ES-I3 (cell line): ENCODE measurements at regions not wholly inside any gene's neighbourhood (a gene's known extent, or its start where the extent isn't known, plus 50 kb on each side); places are given as distances from the start of the nearest gene placed in this dataset.

Experiments
- H3K36me3 ChIP-seq: 2 replicates; pipeline ENCODE4 v1.6.1; 2013; ENCODE audit warnings: mild to moderate bottlenecking, low read length, control low read depth, moderate library complexity; ENCODE audit not compliant: insufficient read depth
- H3K4me1 ChIP-seq: 2 replicates; pipeline ENCODE4 v1.6.1; 2013; ENCODE audit warnings: mild to moderate bottlenecking, control low read depth, low read length; ENCODE audit not compliant: insufficient read depth
- H3K9ac ChIP-seq: 2 replicates; pipeline ENCODE4 v1.6.1; 2013; ENCODE audit warnings: low read depth, mild to moderate bottlenecking, low read length, moderate library complexity
- H3K9me3 ChIP-seq: 2 replicates; pipeline ENCODE4 v1.6.1; 2013; ENCODE audit warnings: mild to moderate bottlenecking, low read length, moderate library complexity; ENCODE audit not compliant: control insufficient read depth, insufficient read depth

DNA sequence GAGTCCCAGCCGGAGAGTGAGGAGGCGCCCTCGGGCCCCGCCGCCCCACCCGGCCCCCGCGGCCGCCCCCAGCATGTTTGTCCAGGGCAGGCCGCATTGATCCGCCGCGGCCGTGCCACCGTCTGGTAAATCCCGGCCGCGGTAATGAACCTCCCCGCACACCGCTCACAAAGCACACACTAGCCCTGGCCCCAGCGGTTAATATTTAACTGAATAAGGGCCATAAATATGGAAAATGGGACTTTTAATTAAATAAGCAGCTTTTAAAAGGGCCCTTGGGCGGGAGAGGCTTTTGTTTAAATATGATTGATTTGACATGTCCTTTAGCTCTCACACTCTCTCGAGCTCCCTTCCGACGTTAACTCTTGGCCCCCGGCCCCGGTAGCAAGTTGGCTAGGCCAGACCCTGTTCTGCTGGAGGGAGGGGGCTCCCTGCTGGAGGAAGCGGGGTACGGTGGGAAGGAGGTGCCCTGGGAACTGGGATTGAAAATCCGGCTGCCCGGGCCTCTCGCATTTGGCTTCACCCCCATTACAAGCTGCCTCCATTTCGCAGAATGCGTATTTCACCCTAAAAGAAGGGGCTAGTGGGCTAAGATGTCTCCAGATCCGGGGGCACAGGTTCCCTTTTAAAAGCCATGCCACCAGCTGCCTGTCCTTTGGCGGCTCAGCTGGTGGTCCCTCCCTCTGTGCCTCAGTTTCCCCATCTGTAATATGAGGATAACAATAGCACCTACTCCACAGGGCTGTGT lies 199.8 kb downstream of the RBM19 start:
- peaks cover 12% of the 10 kb centered on the region for H3K4me1 ChIP-seq
- no peak overlapping the region for H3K9ac ChIP-seq
- H3K36me3 ChIP-seq = no peaks in the 10 kb centered on the region
- H3K9me3 ChIP-seq = no peaks in the 10 kb centered on the region

DNA sequence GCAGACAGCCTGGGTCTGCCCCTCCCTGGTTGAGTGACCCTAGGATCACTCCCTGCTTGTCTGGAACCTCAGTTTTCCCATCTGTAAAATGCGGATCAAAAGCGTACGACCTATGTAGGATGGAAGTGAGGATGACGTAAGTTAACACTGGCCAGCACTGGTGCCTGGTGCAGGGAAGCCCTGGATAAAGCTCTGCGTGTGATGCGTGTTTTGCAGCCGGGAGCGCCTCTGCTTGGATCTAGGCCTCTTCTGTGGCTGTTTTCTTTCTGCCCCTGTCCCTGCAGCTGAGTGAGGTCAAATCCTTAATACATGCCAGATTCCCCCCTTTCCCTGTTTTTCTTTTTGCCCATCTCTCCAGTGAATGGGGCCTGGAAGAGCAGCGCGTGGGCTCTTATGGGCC lies 201.5 kb downstream of the RBM19 start:
- Histone ChIP-seq H3K9me3 (no peaks in the 10 kb centered on the region), H3K4me1 (peaks cover 12% of the 10 kb centered on the region), H3K9ac (no peak overlapping the region), H3K36me3 (no peaks in the 10 kb centered on the region)

DNA sequence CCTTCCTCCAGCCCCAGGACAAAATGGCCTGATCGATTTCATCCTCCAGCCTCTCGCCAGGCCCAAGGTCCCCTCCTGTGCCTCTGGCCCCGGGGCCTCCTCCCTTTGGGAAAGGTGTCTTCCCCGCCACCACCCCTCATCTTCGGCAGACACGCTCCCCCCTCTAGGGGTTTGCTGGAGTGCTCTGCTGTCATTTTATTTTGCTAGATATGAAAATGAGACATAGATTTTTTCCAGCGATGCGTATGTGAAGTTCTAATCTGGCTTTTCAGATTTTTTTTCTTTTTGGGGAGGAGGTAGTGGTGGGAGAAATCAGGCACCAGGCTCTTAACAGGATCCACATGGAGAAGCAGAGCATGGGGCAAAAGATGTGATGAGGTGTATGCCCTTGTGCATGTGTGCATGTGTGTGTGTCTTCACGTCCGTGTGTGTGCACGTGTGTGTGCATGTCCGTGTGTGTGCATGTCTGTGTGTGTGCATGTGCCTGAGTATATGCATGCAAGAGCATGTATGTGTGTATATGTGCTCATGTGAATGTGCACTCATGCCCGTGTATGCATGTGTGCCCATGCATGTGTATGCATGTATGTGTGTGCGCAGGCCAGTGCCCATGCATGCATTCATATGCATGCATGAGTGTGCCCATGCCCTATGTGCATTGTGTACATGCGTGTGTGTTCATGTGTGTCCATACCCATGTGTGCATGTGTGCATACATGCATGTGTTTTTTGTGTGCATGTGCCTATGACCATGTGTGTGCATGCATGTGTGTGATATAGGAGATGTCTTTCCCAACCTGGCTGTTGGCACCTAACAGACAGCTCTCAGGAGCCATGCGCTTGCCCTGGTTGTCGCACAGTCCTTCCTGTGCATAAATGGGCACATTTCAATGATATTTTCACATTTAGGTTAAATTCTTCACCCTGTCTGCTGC lies 203.0 kb downstream of the RBM19 start:
- Histone ChIP-seq H3K36me3 (no peaks in the 10 kb centered on the region), H3K4me1 (peaks cover 12% of the 10 kb centered on the region), H3K9ac (no peak overlapping the region), H3K9me3 (no peaks in the 10 kb centered on the region)

DNA sequence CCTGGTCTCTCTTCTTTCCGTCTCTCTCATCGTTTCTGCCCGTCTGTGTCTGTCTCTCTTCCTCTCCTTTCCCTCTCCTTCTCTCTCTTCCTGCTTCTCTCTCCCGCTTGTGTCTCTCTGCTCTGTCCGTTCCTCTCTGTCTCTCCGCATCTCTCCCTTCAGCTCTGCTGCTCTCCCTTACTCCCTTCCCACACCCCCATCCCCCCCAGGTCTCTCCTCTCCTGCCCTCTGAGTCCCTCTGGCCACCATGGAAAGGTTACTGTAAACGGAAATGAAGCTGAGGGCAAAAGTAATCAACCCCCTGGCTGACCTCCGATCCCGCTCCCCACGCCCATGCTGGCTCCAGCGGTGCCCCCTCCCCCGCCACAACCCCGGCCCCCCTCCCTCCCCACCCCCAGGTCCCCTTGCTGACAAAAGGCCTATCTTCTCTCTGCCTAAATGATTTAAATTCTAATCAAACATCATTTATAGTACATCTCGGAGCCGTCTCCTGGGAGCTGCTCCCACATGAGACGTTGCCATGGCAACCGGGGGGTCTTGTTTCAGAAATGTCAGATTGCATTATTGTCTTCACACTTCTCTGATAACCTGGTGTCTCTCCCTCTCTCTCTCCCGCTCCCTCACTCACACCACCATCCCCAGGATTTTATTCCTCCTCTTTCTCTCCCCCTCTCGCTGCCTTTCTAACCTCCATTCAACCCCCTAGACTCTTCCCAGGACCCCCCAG lies 203.8 kb downstream of the RBM19 start:
- H3K9ac ChIP-seq = no peak overlapping the region

DNA sequence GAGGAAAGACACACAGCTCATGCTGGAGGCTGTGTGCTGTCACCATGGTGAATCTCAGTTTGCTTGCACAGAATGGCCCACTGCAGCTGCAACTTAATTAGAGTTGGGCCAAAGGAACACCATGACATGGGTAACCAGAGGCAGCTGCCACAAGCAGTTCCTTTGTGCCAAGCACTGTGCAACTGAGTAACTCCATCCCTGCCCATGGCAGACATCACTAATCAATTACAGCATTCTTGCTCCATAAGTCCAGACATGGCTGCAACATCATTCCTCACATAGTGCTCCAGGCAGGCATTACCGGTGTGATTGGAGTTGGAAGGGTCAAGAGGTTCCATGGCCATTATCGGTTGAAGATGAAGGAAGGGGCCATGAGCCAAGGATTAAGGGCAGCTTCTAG lies 207.0 kb downstream of the RBM19 start:
- H3K9me3 ChIP-seq = no peaks in the 10 kb centered on the region
- no peaks in the 10 kb centered on the region; the same call in 1 of the 2 replicates for H3K36me3 ChIP-seq
- H3K4me1 ChIP-seq = peaks cover 2% of the 10 kb centered on the region; the same call in 1 of the 2 replicates
- no peak overlapping the region for H3K9ac ChIP-seq

More for the DNA sequence above, 203.8 kb downstream of the RBM19 start:
- no peaks in the 10 kb centered on the region for H3K9me3 ChIP-seq
- peaks cover 8% of the 10 kb centered on the region for H3K4me1 ChIP-seq
- H3K36me3 ChIP-seq = no peaks in the 10 kb centered on the region

DNA sequence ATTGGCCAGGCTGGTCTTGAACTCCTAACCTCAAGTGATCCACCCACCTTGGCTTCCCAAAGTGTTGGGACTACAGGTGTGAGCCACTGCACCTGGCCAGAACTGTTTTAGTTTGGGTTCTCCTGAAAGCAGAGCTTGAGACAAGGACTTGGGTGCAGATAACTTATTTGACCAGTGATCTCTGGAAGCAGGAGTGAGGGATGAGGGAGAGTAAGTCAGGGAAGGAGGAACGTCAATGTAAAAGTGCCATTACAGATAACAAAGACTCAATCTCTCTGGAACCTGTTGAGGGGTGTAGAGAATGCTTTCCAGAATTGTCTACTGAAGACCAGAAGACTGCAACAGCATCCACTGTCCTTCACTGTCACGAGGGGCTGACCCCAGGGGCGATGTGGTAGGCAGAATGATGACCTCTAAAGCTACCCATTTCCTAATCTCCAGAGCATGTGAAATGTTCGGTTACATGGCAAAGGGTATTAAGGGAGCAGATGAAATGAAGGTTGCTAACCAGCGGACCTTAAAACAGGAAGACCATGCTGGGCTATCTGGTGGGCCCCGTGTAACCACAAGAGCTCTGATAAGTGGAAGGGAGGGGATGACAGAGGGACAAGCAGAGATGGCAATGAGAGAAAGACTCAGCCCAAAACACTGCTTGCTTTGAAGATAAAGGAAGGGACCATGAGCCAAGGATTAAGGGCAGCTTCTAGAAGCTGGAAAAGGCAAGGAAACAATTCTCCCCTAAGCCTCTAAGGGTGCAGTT lies 207.8 kb downstream of the RBM19 start:
- Histone ChIP-seq H3K4me1 (peaks cover 2% of the 10 kb centered on the region; the same call in 1 of the 2 replicates), H3K36me3 (no peaks in the 10 kb centered on the region; the same call in 1 of the 2 replicates), H3K9me3 (no peaks in the 10 kb centered on the region), H3K9ac (no peak overlapping the region)

DNA sequence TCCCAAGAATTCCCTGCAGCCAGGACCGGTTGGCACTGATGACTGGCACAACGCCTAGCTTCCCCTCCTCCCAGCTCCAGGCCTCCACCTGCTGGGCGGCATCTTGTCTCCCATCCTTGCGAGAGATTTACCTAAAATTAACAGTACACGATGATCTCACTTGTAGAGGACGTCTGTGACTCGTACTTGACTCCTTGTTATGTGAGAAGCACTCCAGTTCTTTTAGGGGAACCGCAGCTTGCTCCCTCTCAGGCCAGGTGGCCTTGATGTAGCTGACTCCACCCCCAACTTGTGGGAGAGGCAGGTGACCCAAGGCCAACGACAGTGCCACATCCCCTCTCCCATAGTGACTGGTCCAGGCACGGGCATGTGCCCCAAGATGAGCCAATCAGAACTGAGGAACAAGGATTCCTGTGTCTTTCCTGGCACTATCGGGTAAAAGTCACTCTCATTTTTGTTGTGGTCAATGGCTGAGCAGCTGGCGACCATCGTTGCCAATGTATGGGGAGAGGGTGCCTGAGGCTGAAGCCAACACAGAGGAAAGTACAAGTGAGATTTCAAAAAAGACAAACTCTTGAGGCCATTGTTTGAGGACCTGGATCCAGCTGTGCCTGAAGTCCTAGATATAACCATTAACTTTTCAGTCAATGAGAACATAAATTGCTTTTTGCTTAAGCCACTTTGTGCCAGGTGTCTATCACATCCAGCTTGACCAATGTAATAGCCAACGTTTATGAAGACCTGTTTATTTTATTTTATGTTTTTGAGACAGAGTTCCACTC lies 208.7 kb downstream of the RBM19 start:
- no peaks in the 10 kb centered on the region for H3K9me3 ChIP-seq
- H3K9ac ChIP-seq = no peak overlapping the region
- H3K4me1 ChIP-seq = peaks cover 2% of the 10 kb centered on the region; the same call in 1 of the 2 replicates
- H3K36me3 ChIP-seq = no peaks in the 10 kb centered on the region; the same call in 1 of the 2 replicates

DNA sequence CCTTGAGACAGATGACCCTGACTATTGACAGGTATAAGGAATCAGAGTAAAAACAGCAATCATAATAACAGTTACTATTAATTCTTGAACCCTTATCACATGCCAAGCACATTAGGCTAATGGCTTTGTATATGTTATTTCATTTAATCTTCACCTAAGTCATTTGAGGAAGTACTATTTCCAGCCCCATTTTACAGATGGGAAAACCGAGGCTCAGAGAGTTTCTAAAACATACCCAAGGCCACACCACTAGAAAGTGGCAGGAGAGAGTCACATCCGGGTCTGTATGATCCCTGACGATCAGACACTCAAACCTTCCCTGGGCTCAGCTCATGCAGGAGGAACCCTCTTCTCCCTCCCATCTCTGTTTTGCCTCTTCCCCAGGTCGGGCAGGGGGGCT lies 209.5 kb downstream of the RBM19 start:
- Histone ChIP-seq H3K9ac (no peak overlapping the region), H3K36me3 (no peaks in the 10 kb centered on the region; the same call in 1 of the 2 replicates), H3K9me3 (peaks cover 5% of the 10 kb centered on the region; the same call in 1 of the 2 replicates), H3K4me1 (no peaks in the 10 kb centered on the region; the same call in 1 of the 2 replicates)

DNA sequence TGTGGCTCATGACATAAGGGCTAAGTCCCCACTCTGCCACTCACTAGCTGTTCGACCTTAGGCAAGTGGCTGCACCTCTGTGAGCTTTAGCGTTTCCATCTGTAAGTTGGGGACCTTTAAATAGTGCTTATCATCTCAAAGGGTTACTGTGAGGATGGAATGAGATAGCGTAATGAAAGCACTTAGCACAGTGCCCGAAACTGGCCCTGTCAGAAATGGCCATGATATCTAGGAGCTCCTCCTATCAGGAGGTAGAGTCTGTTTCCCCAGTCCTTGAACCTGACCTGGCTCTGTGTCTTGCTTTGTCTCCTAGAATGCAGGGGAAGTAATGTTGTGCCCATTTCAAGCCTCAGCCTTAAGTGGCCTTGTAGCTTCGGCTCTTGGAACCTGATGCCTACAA lies 211.0 kb downstream of the RBM19 start:
- Histone ChIP-seq H3K4me1 (no peaks in the 10 kb centered on the region; the same call in 1 of the 2 replicates), H3K9ac (no peak overlapping the region), H3K36me3 (no peaks in the 10 kb centered on the region; the same call in 1 of the 2 replicates), H3K9me3 (peaks cover 8% of the 10 kb centered on the region; the same call in 1 of the 2 replicates)

DNA sequence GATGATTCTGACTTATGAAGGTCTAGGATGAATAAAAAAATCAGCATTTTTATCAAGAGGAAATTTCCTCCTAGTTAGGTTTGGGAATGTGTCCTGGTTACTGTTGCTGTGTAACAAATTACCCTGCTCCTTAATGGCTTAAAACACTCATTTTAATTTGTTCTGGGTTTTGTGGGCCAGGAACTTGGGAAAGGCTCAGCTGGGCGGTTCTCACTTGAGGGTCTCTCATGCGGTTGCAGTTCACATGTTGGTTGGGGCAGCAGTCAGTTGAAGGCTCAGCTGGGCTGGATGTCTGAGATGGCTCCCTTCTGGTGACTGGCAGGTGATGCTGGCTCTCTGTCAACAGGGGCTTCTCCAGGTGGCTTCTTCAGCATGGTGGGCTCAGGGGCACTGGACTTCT lies 214.6 kb downstream of the RBM19 start:
- Histone ChIP-seq H3K4me1 (no peaks in the 10 kb centered on the region), H3K9ac (no peak overlapping the region), H3K36me3 (no peaks in the 10 kb centered on the region), H3K9me3 (peaks cover 8% of the 10 kb centered on the region; the same call in 1 of the 2 replicates)

DNA sequence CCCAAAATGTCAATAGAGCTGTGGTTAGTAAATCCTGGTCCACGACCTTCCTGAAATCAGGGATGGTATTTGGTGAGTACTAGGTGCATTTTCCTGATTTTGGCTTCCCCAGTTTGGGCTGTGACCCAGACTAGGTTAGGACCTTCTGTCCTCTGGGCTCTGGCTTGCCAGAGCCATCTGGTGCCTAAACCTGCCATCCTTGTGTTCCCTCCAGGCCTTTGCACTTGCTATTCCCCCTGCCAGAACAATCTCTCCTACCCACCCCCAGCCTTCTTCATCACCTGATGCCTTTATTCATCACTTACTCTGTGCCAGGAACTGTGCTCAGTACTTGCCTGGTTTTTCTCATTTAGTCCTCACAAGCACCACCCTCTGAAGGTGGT lies 216.7 kb downstream of the RBM19 start:
- peaks cover 8% of the 10 kb centered on the region; the same call in 1 of the 2 replicates for H3K9me3 ChIP-seq
- no peaks in the 10 kb centered on the region for H3K36me3 ChIP-seq
- H3K9ac ChIP-seq = no peak overlapping the region
- no peaks in the 10 kb centered on the region for H3K4me1 ChIP-seq

DNA sequence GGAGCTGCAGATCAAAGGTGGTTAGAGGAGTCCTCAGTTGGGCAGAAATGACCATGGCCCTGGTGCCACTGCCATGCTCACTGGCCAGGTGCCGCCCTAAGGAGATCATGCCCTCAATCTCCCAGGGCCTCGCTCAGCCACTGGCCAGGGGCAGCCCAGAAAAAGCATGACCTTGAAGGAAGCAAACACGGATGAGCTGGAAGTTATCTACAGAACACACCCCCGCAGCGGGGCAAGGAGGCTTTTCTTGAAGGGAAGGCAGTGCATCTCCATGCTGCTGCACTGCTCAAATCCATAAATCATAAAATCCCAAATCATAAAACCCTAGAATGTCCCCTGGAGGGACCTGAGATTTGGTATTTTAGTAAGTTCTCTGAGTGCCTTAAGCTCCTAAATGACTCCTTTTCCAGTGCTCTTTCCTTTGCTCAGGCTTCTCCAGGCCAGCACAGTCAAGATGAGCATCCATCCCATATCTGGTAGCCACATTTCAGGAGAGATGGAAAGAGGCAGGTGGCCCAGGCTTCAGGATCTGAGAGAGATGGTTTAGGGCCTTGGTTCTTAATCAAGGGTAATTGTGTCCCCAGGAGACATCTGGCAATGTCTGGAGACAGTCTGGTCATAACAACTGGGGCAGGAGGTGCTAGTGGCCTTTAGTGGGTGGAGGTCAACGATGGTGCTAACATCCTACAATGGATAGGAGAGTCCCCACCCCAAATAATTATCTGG lies 217.3 kb downstream of the RBM19 start:
- Histone ChIP-seq H3K9ac (no peak overlapping the region), H3K9me3 (peaks cover 8% of the 10 kb centered on the region; the same call in 1 of the 2 replicates), H3K4me1 (no peaks in the 10 kb centered on the region), H3K36me3 (no peaks in the 10 kb centered on the region)
